Nephron (organoid): ENCODE measurements at regions not wholly inside any gene's neighbourhood (a gene's known extent, or its start where the extent isn't known, plus 50 kb on each side); places are given as distances from the start of the nearest gene placed in this dataset.

Source experiments
- H3K27ac Mint-ChIP-seq, 3 experiments: 2 replicates each; pipeline ENCODE4 v1.8.0; 2020; ENCODE audit warnings: mixed read lengths in 3 of 3, mild to moderate bottlenecking in 2 of 3, moderate library complexity in 1 of 3
- H3K27me3 Mint-ChIP-seq: 2 replicates; pipeline ENCODE4 v1.8.0; 2021; ENCODE audit warnings: low read depth, mild to moderate bottlenecking, moderate library complexity, mixed read lengths
- H3K36me3 Mint-ChIP-seq: 2 replicates; pipeline ENCODE4 v1.8.0; 2020; ENCODE audit warnings: low read depth, mixed read lengths
- H3K4me1 Mint-ChIP-seq: 2 replicates; pipeline ENCODE4 v1.8.0; 2020; ENCODE audit warnings: mixed read lengths
- H3K4me3 Mint-ChIP-seq, 3 experiments: 2 replicates each; pipeline ENCODE4 v1.8.0; 2020; ENCODE audit warnings: mild to moderate bottlenecking in 3 of 3, mixed read lengths in 3 of 3, moderate library complexity in 2 of 3
- H3K9me3 Mint-ChIP-seq: 2 replicates; pipeline ENCODE4 v1.8.0; 2020; ENCODE audit warnings: mixed read lengths
- TF ChIP-seq, protein P1 (sequence below), 3 experiments: fragments of 200-600 bp; sonication (generic); IDR thresholded peaks; one replicate each; pipeline ENCODE4 v1.5.0; 2021; ENCODE audit warnings: antibody characterized with exemption in 3 of 3; ENCODE audit not compliant: unreplicated experiment in 3 of 3

DNA sequence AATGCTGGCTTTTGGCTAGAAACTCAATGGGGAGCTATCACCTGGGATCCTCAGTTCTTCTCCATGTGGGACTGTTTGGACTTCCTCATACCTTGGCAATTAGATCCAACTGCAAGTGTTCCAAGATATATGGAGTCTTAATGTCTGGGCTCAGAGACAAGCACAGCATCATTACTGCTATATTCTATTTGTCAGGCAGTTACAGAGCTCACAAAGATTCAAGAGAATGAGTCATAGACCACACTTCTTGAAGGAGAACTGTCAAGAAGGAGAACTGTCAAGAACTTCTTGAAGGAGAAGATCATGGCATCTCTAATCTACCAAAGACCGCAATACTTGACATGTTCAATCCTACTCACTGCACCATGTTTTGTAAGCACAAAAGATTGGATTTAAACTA lies 106.8 kb upstream of the NREP start:
- H3K4me3 Mint-ChIP-seq = no peak overlapping the region
- TF ChIP-seq, protein P1, sequence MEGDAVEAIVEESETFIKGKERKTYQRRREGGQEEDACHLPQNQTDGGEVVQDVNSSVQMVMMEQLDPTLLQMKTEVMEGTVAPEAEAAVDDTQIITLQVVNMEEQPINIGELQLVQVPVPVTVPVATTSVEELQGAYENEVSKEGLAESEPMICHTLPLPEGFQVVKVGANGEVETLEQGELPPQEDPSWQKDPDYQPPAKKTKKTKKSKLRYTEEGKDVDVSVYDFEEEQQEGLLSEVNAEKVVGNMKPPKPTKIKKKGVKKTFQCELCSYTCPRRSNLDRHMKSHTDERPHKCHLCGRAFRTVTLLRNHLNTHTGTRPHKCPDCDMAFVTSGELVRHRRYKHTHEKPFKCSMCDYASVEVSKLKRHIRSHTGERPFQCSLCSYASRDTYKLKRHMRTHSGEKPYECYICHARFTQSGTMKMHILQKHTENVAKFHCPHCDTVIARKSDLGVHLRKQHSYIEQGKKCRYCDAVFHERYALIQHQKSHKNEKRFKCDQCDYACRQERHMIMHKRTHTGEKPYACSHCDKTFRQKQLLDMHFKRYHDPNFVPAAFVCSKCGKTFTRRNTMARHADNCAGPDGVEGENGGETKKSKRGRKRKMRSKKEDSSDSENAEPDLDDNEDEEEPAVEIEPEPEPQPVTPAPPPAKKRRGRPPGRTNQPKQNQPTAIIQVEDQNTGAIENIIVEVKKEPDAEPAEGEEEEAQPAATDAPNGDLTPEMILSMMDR (IDR thresholded peaks at IDR 0.05; ENCODE audit: unreplicated experiment in 3 of 3) = no peak
- H3K27ac Mint-ChIP-seq = no peak overlapping the region
- H3K36me3 Mint-ChIP-seq = no peaks in the 10 kb centered on the region
- H3K4me1 Mint-ChIP-seq = peaks cover 31% of the 10 kb centered on the region
- H3K9me3 Mint-ChIP-seq = peaks cover 3% of the 10 kb centered on the region
- no peaks in the 10 kb centered on the region for H3K27me3 Mint-ChIP-seq

- H3K9me3 Mint-ChIP-seq = no peaks in the 10 kb centered on the region
- peak overlapping the region; percentile 69 to 90 (median 88) for H3K27ac Mint-ChIP-seq
- no peak overlapping the region for H3K4me3 Mint-ChIP-seq
- no peaks in the 10 kb centered on the region for H3K27me3 Mint-ChIP-seq
- no peaks in the 10 kb centered on the region for H3K36me3 Mint-ChIP-seq
- H3K4me1 Mint-ChIP-seq = peaks cover 51% of the 10 kb centered on the region
- TF ChIP-seq, protein P1 (IDR thresholded peaks at IDR 0.05; ENCODE audit: unreplicated experiment in 3 of 3) = no peak
Observed at GRCh38 chr5:111859533-111860270, 102.7 kb upstream of the NREP start.

DNA sequence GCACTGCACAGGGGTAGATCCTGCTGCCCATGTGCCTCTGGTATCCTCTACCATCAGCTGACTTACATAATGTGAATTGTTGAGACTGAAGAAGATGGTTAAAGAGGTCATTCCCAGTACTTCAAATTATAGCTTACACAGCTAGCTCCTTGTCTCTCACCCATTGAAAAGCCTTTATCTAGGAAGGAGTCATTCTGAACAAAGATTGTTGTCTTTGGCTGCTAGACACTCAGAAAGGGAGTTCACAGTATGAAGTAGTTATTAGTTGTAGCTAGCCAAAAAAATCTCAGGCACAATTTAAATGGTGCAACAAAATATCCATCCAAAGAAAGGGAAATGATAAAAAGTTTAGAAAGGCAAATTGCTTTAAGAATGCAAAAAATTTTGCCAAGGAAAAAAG lies 102.0 kb upstream of the NREP start:
- Mint-ChIP-seq H3K36me3 (no peaks in the 10 kb centered on the region), H3K27ac (peak overlapping the region; percentile 69 to 90 (median 88)), H3K9me3 (no peaks in the 10 kb centered on the region), H3K4me1 (peaks cover 51% of the 10 kb centered on the region), H3K27me3 (no peaks in the 10 kb centered on the region), H3K4me3 (peak overlapping the region in 2 of 3 experiments; percentile 1 to 26)
- TF ChIP-seq, protein P1 (IDR thresholded peaks at IDR 0.05; ENCODE audit: unreplicated experiment in 3 of 3) = no peak

- Mint-ChIP-seq H3K36me3 (no peaks in the 10 kb centered on the region), H3K27me3 (no peaks in the 10 kb centered on the region), H3K27ac (peak overlapping the region in 1 of 3 experiments; percentile 85), H3K9me3 (no peaks in the 10 kb centered on the region), H3K4me3 (no peak overlapping the region), H3K4me1 (peaks cover 48% of the 10 kb centered on the region)
- TF ChIP-seq, protein P1 (IDR thresholded peaks at IDR 0.05; ENCODE audit: unreplicated experiment in 3 of 3) = no peak
Observed at GRCh38 chr5:111857623-111858022, 100.6 kb upstream of the NREP start.

DNA sequence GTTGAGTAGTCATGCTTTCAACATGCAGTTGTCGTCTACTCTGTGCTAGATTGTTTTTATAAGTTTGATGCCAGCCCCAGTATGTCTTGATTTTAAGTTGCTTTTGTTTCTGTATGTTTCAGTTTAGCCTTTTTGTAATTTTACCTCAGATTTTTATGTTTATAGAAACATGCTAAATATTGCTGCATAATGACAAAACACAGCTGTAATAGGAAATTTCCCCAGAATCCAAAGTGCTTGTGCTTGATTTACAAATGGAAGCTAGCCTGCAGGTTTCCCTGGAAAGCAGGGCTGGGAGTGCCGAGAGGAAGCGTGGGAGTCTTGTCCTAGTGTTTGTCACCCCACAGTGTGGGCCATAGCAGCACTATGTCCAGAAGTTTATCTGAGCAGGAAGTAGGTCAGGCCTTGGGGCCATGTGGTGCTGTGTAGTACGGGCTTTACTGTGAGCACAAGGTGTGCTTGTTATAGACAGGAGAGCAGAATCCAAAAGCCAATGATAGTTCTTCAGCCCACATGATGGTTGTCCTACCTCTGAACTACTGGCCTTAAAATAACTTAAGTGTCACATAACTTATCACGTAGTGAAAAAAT lies 100.0 kb upstream of the NREP start:
- TF ChIP-seq, protein P1 (IDR thresholded peaks at IDR 0.05; ENCODE audit: unreplicated experiment in 3 of 3) = no peak
- no peaks in the 10 kb centered on the region for H3K36me3 Mint-ChIP-seq
- H3K4me1 Mint-ChIP-seq = peaks cover 43% of the 10 kb centered on the region
- no peaks in the 10 kb centered on the region for H3K9me3 Mint-ChIP-seq
- H3K27ac Mint-ChIP-seq = peak overlapping the region; percentile 83 to 86 (median 85)
- no peak overlapping the region for H3K4me3 Mint-ChIP-seq
- no peaks in the 10 kb centered on the region for H3K27me3 Mint-ChIP-seq
